ENCODE measurements at regions not wholly inside any gene's neighbourhood (a gene's known extent, or its start where the extent isn't known, plus 50 kb on each side); places are given as distances from the start of the nearest gene placed in this dataset.

- Histone ChIP-seq H3K56ac (ENCODE audit: insufficient read length, low read depth, low read length) (no peak overlapping the region), H3K4me2 (ENCODE audit: insufficient read depth, insufficient read length, low read length) (no peak overlapping the region), H3K23ac (ENCODE audit: insufficient read length, low read depth, low read length) (no peak overlapping the region), H3K14ac (ENCODE audit: insufficient read depth, low read length) (no peak overlapping the region), H2BK5ac (ENCODE audit: insufficient read length, low read length) (no peak overlapping the region), H4K5ac (ENCODE audit: insufficient read length, low read depth, low read length) (no peak overlapping the region), H3K27ac (ENCODE audit: insufficient read length, low read depth, low read length) (no peak overlapping the region), H3K79me2 (ENCODE audit: insufficient read depth, low read length) (no peaks in the 10 kb centered on the region), H2BK20ac (ENCODE audit: low read depth, low read length, poor library complexity, severe bottlenecking) (no peak overlapping the region), H3K79me1 (ENCODE audit: insufficient read depth, low read depth, low read length, poor library complexity, severe bottlenecking) (no peaks in the 10 kb centered on the region), H4K91ac (ENCODE audit: insufficient read length, low read depth, low read length) (no peak overlapping the region), H2BK15ac (ENCODE audit: low read depth, low read length) (no peak overlapping the region), H2BK12ac (ENCODE audit: insufficient read length, low read depth, low read length) (no peak overlapping the region), H3K4me1 (ENCODE audit: insufficient read depth, low read length) (peaks cover 5% of the 10 kb centered on the region), H3K9ac (ENCODE audit: extremely low read depth, insufficient read length, low read length) (no peak overlapping the region), H3K4ac (ENCODE audit: low read depth, low read length) (no peak overlapping the region), H4K20me1 (ENCODE audit: control insufficient read depth, insufficient read depth, insufficient read length) (no peaks in the 10 kb centered on the region), H3K27me3 (ENCODE audit: insufficient read depth, low read length) (no peaks in the 10 kb centered on the region), H3T11ph (ENCODE audit: low read length) (no peak overlapping the region), H3K23me2 (ENCODE audit: insufficient read length, low read depth, low read length, poor library complexity, severe bottlenecking) (no peaks in the 10 kb centered on the region), H2AFZ (ENCODE audit: low read length) (no peak overlapping the region), H4K8ac (replicated peaks; ENCODE audit: insufficient read length, low read depth, low read length) (no peak overlapping the region), H3K9me3 (ENCODE audit: control insufficient read depth, low read depth, low read length) (no peaks in the 10 kb centered on the region), H2AK5ac (ENCODE audit: insufficient read length, low read length) (no peak overlapping the region), H2BK120ac (ENCODE audit: low read depth, low read length, poor library complexity, severe bottlenecking) (no peak overlapping the region), H3K18ac (ENCODE audit: insufficient read length, low read depth, low read length) (no peak overlapping the region)
- no peak for DNase-seq
- no peaks in the 10 kb centered on the region for H3K9me3 Mint-ChIP-seq
- H3K36me3 Mint-ChIP-seq (ENCODE audit: insufficient read depth in 1 of 3, low read depth in 3 of 3), result no peaks in the 10 kb centered on the region
- H3K27ac Mint-ChIP-seq, result no peak overlapping the region
- H3K4me1 Mint-ChIP-seq, result peaks cover 8 to 16% of the 10 kb centered on the region in 2 experiments; a peak in 3 of 4 replicates
- TF ChIP-seq, protein P1, sequence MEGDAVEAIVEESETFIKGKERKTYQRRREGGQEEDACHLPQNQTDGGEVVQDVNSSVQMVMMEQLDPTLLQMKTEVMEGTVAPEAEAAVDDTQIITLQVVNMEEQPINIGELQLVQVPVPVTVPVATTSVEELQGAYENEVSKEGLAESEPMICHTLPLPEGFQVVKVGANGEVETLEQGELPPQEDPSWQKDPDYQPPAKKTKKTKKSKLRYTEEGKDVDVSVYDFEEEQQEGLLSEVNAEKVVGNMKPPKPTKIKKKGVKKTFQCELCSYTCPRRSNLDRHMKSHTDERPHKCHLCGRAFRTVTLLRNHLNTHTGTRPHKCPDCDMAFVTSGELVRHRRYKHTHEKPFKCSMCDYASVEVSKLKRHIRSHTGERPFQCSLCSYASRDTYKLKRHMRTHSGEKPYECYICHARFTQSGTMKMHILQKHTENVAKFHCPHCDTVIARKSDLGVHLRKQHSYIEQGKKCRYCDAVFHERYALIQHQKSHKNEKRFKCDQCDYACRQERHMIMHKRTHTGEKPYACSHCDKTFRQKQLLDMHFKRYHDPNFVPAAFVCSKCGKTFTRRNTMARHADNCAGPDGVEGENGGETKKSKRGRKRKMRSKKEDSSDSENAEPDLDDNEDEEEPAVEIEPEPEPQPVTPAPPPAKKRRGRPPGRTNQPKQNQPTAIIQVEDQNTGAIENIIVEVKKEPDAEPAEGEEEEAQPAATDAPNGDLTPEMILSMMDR (conservative IDR thresholded peaks at IDR 0.05), result no peak
- H3K27me3 Mint-ChIP-seq (ENCODE audit: low read depth), result no peaks in the 10 kb centered on the region; the same call in 1 of the 2 replicates
- H3K4me3 Mint-ChIP-seq, result no peak overlapping the region
- no CpG with 5 or more reads among the region's 9 CpGs for WGBS (ENCODE audit: extremely low coverage, insufficient read length, low lambda C conversion rate)
Measured at GRCh38 chr2:224209555-224210285, 170.6 kb upstream of the SERPINE2 start.

Data from H9 (cell line).